ENCODE measurements at regions not wholly inside any gene's neighbourhood (a gene's known extent, or its start where the extent isn't known, plus 50 kb on each side); places are given as distances from the start of the nearest gene placed in this dataset.

DNA sequence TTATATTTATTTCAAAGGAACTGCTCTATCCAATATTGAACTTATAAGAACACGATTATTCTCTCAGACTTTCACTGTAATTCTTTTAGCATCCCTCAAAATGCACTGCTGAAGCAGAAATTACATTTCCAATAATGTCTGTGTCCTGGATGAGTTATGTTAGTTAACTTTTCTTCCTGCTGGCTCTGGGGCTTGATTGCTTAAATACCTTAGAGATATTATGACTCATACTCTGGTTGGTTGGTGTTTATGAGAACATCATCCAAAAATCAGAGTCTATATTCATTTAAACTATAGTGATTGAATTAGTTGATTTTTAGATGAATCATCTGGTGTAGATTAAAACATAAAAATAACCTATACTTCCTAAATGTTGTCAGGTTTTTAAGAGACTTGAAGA lies 246.3 kb upstream of the VWC2 start:
- no peak overlapping the region for H3K4me3 Mint-ChIP-seq
- H3K4me1 Mint-ChIP-seq (ENCODE audit: low read depth), result no peaks in the 10 kb centered on the region
- H3K27ac Mint-ChIP-seq, result no peak overlapping the region
- no peak for DNase-seq
- H3K9me3 Mint-ChIP-seq, result peaks cover 3% of the 10 kb centered on the region
- intact Hi-C loops (cut with micrococcal nuclease), result no loop called here
- H3K27me3 Mint-ChIP-seq (ENCODE audit: low read depth), result no peaks in the 10 kb centered on the region
- CTCF ChIA-PET, result no interaction called here
- no peaks in the 10 kb centered on the region for H3K36me3 Mint-ChIP-seq (ENCODE audit: low read depth)

DNA sequence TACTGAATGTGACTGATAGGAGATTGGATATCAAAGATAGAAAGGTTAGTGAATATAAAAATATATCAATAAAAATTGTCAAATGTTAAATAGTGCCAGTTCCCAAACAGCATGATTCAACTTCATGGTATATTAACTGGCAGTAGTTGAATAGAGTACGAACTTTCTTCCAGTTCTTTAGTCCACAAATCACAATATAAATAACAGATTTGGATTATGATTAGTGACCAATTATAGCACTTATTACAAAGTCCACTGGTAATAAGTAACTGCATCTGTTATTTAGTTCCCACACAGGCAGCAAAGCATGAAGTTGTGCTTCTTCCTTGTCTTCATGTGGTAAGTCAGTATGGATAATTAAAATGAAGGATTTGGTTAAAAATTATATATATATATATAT lies 243.0 kb upstream of the VWC2 start:
- Mint-ChIP-seq H3K27ac (no peak overlapping the region), H3K4me1 (ENCODE audit: low read depth) (no peaks in the 10 kb centered on the region), H3K27me3 (ENCODE audit: low read depth) (no peaks in the 10 kb centered on the region), H3K36me3 (ENCODE audit: low read depth) (no peaks in the 10 kb centered on the region), H3K9me3 (peaks cover 5% of the 10 kb centered on the region), H3K4me3 (no peak overlapping the region)
- no peak for DNase-seq
- intact Hi-C loops (cut with micrococcal nuclease), result no loop called here
- CTCF ChIA-PET, result no interaction called here

DNA sequence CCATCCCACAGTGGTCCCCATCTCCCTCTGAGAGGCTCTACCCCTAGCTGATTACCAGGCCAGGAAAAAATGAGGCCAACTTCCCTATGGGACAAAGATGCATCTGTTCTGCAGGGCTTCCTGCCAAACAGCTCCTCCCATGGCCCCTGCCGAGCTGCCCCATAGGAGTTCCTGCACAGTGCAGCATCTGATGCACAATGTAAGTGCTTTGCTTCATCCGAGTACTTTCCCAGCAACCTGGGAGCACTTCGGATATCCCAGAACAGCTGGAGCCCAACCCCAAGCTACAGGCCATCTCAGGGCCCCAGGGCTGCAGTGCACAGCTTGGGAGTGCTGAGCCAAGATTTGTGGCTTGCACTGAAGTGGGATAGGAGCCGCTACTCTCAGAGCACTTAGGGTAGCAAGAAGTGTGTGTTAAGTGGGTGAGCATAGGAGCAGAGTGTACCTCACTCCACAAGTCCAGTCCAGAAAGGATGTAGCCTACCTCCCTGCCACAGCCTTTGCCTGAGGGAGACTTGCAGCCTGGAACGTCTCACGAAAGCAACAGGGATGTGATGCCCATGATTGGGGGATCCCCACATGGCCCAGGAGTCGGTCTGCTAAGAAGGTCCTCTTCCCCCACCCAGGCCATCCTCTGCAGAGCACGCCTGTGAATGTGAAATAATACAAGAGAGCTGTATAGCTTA lies 209.6 kb upstream of the VWC2 start:
- H3K27ac Mint-ChIP-seq, result no peak overlapping the region
- H3K27me3 Mint-ChIP-seq (ENCODE audit: low read depth), result no peaks in the 10 kb centered on the region
- H3K9me3 Mint-ChIP-seq, result peaks cover 27% of the 10 kb centered on the region
- no peaks in the 10 kb centered on the region for H3K4me1 Mint-ChIP-seq (ENCODE audit: low read depth)
- DNase-seq, result no peak
- CTCF ChIA-PET, result no interaction called here
- no peaks in the 10 kb centered on the region for H3K36me3 Mint-ChIP-seq (ENCODE audit: low read depth)
- intact Hi-C loops (cut with micrococcal nuclease), result no loop called here
- H3K4me3 Mint-ChIP-seq, result no peak overlapping the region

DNA sequence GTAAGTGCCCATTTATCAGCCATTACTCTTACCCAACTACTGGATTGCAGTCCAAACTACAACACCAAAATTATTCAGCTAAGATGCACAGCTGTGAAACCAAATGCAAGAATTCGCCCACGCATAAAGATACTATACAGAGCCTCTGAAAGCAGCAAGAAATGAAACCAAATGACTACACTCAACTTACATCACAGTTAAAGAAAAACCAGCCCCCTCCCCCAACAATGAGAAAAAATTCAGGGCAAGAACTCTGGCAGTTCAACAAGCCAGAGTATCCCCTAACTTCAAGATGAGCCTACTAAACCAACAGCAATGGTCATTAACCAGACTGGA lies 209.1 kb upstream of the VWC2 start:
- intact Hi-C loops (cut with micrococcal nuclease), result no loop called here
- CTCF ChIA-PET, result no interaction called here
- Mint-ChIP-seq H3K36me3 (ENCODE audit: low read depth) (no peaks in the 10 kb centered on the region), H3K27me3 (ENCODE audit: low read depth) (no peaks in the 10 kb centered on the region), H3K27ac (no peak overlapping the region), H3K4me3 (no peak overlapping the region), H3K4me1 (ENCODE audit: low read depth) (no peaks in the 10 kb centered on the region), H3K9me3 (peaks cover 23% of the 10 kb centered on the region)
- no peak for DNase-seq

DNA sequence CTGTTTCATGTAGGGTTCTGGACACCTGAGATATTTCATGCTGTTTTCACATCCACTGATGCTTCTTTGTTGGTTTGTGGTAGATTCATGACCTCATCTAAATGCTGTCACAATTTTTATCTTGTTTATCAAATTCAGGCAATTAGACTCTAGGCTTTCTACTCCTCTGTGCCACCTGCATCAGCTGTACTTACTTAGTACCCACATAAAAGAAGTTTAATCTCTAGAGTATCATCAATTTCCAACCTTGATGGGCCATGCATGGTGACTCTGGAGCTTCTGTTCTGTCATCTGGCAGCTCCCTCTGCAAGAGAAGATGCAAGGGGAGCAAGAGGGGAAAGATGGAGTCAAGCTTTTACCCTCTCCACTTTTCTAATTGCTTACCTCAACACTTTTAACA lies 195.9 kb upstream of the VWC2 start:
- intact Hi-C loops (cut with micrococcal nuclease), result no loop called here
- peaks cover 1% of the 10 kb centered on the region for H3K9me3 Mint-ChIP-seq
- H3K27ac Mint-ChIP-seq, result no peak overlapping the region
- no peaks in the 10 kb centered on the region for H3K4me1 Mint-ChIP-seq (ENCODE audit: low read depth)
- DNase-seq, result no peak
- CTCF ChIA-PET, result interaction anchor here (0.6 kb wide), 1 partner anchor 1564 kb away, joined by 6 read pairs; no protein-coding TSS in a partner anchor
- H3K4me3 Mint-ChIP-seq, result no peak overlapping the region
- no peaks in the 10 kb centered on the region for H3K27me3 Mint-ChIP-seq (ENCODE audit: low read depth)
- no peaks in the 10 kb centered on the region for H3K36me3 Mint-ChIP-seq (ENCODE audit: low read depth)

DNA sequence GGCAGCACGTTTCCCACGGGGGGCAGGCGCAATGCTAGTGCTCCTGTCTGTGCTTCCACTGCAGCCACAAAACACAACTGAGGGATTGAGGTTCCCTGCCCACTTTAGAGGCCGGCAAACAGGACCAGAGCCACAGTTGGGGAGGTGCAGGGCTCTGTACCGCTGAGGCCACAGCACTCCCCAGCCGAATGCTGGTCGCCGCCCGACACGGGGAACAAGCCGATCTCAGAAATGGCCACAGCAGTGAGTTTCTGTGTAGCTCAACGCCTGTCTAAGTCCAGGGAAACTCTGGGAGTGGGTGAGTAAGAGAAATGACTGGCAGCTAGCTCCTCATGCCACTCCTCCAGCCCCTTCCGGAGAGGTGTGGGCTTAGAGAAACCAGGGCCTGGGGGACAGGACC lies 194.0 kb upstream of the VWC2 start:
- DNase-seq, result no peak
- Mint-ChIP-seq H3K27ac (no peak overlapping the region), H3K27me3 (ENCODE audit: low read depth) (no peaks in the 10 kb centered on the region), H3K4me1 (ENCODE audit: low read depth) (no peaks in the 10 kb centered on the region), H3K9me3 (no peaks in the 10 kb centered on the region), H3K4me3 (no peak overlapping the region), H3K36me3 (ENCODE audit: low read depth) (no peaks in the 10 kb centered on the region)
- CTCF ChIA-PET, result no interaction called here
- intact Hi-C loops (cut with micrococcal nuclease), result no loop called here

DNA sequence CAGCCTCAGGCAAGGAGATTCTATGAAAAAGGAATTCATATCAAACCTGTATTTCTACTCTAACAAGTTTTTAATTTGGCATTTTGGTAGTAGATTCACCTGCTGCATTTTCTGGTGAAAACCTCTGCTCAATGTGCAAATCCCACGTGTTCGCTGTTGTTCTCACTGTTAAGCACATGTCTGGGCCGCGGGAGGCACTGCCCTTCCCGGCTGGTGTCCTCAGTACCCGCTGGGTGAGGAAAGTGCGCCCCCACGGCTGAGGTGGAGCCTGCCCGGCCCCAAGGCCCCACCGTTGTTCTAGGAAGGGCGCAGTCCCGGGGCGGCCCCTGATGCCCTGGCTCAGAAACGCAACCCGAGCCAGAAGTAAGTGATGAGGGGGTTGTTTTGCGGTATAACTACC lies 193.4 kb upstream of the VWC2 start:
- Mint-ChIP-seq H3K36me3 (ENCODE audit: low read depth) (no peaks in the 10 kb centered on the region), H3K27me3 (ENCODE audit: low read depth) (no peaks in the 10 kb centered on the region), H3K4me1 (ENCODE audit: low read depth) (no peaks in the 10 kb centered on the region), H3K27ac (no peak overlapping the region), H3K4me3 (no peak overlapping the region), H3K9me3 (no peaks in the 10 kb centered on the region)
- no peak for DNase-seq
- intact Hi-C loops (cut with micrococcal nuclease), result no loop called here
- CTCF ChIA-PET, result no interaction called here

DNA sequence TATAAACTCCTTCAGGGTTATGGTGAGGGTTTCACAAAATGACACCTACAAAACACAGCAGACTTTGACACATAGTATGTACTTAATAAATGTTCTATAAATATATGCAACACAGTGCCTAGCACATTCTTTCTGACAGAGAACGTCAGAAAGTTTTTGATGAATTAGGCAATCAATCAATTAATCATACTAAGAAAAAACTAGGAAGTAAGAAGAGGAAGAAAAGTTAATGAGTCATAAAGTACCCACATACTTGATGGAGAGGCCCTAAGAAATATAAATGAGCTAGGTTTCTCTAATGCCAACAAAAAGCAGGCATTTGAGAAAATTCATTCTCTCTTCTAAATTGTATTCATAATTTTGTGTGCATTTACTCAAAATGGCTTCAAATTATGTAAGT lies 192.7 kb upstream of the VWC2 start:
- CTCF ChIA-PET, result no interaction called here
- intact Hi-C loops (cut with micrococcal nuclease), result no loop called here
- H3K4me1 Mint-ChIP-seq (ENCODE audit: low read depth), result no peaks in the 10 kb centered on the region
- DNase-seq, result no peak
- no peak overlapping the region for H3K4me3 Mint-ChIP-seq
- no peaks in the 10 kb centered on the region for H3K9me3 Mint-ChIP-seq
- no peaks in the 10 kb centered on the region for H3K27me3 Mint-ChIP-seq (ENCODE audit: low read depth)
- no peak overlapping the region for H3K27ac Mint-ChIP-seq
- no peaks in the 10 kb centered on the region for H3K36me3 Mint-ChIP-seq (ENCODE audit: low read depth)

DNA sequence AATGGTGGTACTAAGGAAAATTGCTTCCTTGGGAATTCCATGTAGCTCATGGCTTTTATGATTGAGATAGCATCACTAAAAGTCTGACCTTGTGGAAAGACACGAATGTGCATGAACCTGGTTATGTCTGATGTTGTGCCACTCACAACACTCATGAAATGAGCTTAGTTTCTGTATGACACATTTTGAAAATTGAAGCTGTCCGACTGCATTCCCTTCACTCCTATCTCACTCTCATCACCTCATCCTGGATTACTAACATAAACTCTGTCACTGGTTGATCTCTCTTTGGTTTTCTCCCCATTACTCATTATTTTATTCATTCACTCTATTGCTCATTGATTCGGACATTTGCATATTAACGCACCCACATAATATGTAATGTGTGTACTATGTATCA lies 190.0 kb upstream of the VWC2 start:
- DNase-seq, result no peak
- Mint-ChIP-seq H3K36me3 (ENCODE audit: low read depth) (no peaks in the 10 kb centered on the region), H3K27ac (no peak overlapping the region), H3K4me1 (ENCODE audit: low read depth) (no peaks in the 10 kb centered on the region), H3K27me3 (ENCODE audit: low read depth) (no peaks in the 10 kb centered on the region), H3K9me3 (no peaks in the 10 kb centered on the region), H3K4me3 (no peak overlapping the region)
- intact Hi-C loops (cut with micrococcal nuclease), result no loop called here
- CTCF ChIA-PET, result no interaction called here

DNA sequence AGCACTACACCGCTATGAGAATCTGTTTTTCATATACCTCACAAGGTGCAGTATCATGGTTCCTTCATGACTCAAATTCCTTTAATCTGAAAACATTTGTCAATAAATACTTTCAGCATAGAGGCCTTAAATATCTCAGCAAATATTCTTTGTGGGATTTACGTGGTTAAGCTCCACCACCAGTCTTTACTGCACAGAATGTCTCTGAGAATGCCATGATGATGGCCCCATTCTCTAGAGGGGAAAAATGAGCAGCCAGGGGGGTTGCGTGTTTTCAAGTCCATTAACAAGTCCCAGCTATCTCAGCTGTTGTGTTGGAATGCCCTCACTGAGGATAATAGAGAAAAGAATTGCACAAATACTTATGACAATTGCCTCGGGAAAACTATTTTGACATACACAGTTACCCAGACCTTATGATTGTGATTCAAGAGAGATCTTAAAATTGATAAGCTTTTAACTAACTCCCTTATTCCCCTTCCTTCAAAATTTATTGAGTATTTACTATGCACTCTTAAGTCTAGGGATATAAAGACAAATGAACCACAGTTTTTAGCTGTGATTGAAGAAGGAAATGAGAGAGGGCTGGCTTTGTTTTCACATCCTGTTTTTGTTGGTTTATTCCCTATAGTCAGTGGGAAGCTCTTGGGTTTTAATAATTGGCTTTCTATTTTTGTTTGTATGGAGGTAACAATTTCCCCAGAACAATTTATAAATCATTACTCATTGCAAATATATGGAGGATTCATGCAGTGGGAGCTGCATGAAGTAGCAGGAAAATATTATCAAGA lies 176.5 kb upstream of the VWC2 start:
- Mint-ChIP-seq H3K27me3 (ENCODE audit: low read depth) (no peaks in the 10 kb centered on the region), H3K9me3 (no peaks in the 10 kb centered on the region), H3K4me3 (no peak overlapping the region), H3K4me1 (ENCODE audit: low read depth) (no peaks in the 10 kb centered on the region), H3K36me3 (ENCODE audit: low read depth) (no peaks in the 10 kb centered on the region), H3K27ac (no peak overlapping the region)
- DNase-seq, result no peak
- intact Hi-C loops (cut with micrococcal nuclease), result no loop called here
- CTCF ChIA-PET, result no interaction called here

DNA sequence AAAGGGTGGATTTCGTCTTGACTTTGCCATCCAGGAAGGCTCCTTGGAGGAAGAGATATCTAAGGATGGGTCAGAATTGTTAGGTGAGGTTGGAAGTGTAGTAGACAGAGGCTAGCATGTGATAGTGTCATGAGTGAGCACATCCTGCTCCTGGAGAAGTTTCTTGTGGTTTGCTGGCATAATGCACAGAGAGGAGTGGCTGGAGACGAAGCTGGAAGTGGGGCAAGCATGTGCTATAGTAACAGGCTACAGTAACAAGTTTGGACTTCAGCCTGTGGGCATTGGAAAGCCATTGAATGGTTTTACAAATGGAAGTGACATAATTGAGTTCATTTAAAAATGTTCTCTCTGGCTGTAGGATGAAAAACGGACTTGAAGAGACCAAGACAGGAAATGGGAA lies 175.6 kb upstream of the VWC2 start:
- CTCF ChIA-PET, result no interaction called here
- Mint-ChIP-seq H3K4me3 (no peak overlapping the region), H3K27ac (no peak overlapping the region), H3K4me1 (ENCODE audit: low read depth) (no peaks in the 10 kb centered on the region), H3K36me3 (ENCODE audit: low read depth) (no peaks in the 10 kb centered on the region), H3K9me3 (no peaks in the 10 kb centered on the region), H3K27me3 (ENCODE audit: low read depth) (no peaks in the 10 kb centered on the region)
- intact Hi-C loops (cut with micrococcal nuclease), result no loop called here
- no peak for DNase-seq

DNA sequence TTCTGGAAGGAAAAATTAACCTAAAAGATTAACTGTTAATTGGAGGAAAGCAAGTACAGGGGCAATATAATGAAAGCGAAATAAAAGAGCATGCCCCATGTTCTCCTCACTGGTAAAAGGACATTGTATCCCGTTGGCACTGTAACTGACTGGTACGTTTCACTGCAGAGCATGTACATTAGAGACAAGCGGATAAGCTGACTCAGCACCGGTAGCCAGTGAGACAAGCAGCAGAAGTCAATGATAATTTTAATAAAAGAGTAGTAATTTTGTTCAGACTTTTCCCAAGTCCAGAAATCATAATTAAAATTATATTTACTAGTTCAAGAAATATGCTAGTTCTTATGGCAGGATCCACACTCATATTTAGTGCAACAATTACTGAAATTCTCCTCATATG lies 161.5 kb upstream of the VWC2 start:
- no peak overlapping the region for H3K27ac Mint-ChIP-seq
- no peak for DNase-seq
- intact Hi-C loops (cut with micrococcal nuclease), result no loop called here
- H3K36me3 Mint-ChIP-seq (ENCODE audit: low read depth), result no peaks in the 10 kb centered on the region
- H3K27me3 Mint-ChIP-seq (ENCODE audit: low read depth), result no peaks in the 10 kb centered on the region
- CTCF ChIA-PET, result no interaction called here
- peaks cover 10% of the 10 kb centered on the region for H3K9me3 Mint-ChIP-seq
- H3K4me3 Mint-ChIP-seq, result no peak overlapping the region
- no peaks in the 10 kb centered on the region for H3K4me1 Mint-ChIP-seq (ENCODE audit: low read depth)

DNA sequence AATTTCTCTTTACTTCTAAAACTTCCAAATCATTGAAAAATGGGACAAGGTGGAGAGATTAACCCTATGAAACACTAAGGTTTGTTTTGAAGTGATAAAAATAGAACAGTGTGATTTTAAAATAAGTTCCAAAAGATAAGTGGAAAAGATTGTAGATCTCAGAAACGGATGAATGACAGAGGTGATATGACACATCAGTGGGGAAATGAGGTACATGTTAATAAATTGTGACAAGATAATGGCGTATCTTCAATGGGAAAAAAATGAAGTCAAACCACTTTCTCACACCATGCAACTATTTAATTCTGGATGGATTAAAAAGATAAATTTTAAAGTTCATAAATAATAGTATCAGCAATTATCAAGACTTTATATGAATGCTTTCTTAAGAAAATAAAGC lies 159.7 kb upstream of the VWC2 start:
- no peak overlapping the region for H3K4me3 Mint-ChIP-seq
- no peaks in the 10 kb centered on the region for H3K27me3 Mint-ChIP-seq (ENCODE audit: low read depth)
- intact Hi-C loops (cut with micrococcal nuclease), result no loop called here

More for the DNA sequence above, 159.7 kb upstream of the VWC2 start:
- Mint-ChIP-seq H3K4me1 (ENCODE audit: low read depth) (no peaks in the 10 kb centered on the region), H3K27ac (no peak overlapping the region), H3K36me3 (ENCODE audit: low read depth) (no peaks in the 10 kb centered on the region), H3K9me3 (peaks cover 7% of the 10 kb centered on the region)
- CTCF ChIA-PET, result no interaction called here
- no peak for DNase-seq
